Loucy (cell line): ENCODE measurements at regions not wholly inside any gene's neighbourhood (a gene's known extent, or its start where the extent isn't known, plus 50 kb on each side); places are given as distances from the start of the nearest gene placed in this dataset.

Experiments used
- CTCF ChIP-seq: fragments of 200-600 bp; sonication (generic); conservative IDR thresholded peaks from 2 replicates; pipeline ENCODE4 v1.5.1; 2014; ENCODE audit warnings: mild to moderate bottlenecking, antibody characterized with exemption, low read length
- EZH2phosphoT487 ChIP-seq: fragments of 200-600 bp; IDR thresholded peaks from 2 replicates; pipeline ENCODE4 v1.6.1; 2018; ENCODE audit warnings: antibody characterized with exemption, mild to moderate bottlenecking, moderate library complexity, borderline replicate concordance

- TF ChIP-seq CTCF (no peak), EZH2phosphoT487 (no peak)
These were observed 424.0 kb downstream of the RMST start for GRCh38 chr12:97886511-97887176.
